ENCODE measurements at regions not wholly inside any gene's neighbourhood (a gene's known extent, or its start where the extent isn't known, plus 50 kb on each side); places are given as distances from the start of the nearest gene placed in this dataset.

DNA sequence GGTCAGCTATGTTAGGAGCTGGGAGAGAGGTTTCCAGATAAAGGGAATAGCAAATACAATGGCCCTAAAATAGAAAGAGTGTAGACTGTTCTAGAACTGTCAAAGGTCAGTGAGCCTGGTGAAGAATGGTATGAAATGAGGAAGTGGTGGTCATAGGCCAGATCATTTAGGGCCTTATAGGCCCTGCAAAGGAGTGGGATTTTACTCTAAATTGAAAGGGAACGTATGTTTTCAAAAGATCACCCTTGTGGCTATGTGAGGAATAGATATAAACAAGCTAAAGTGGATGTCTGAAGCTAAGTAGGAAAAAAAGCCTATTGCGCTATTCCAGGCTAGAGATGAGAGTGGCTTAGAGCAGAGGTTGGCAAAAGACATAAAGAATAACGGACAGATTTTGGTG lies 70.7 kb upstream of the TDRD3 start:
- no peak overlapping the region for H3K27ac Mint-ChIP-seq
- no peaks in the 10 kb centered on the region for H3K36me3 Mint-ChIP-seq (ENCODE audit: low read depth)
- H3K4me1 Mint-ChIP-seq = no peaks in the 10 kb centered on the region
- H3K4me3 Mint-ChIP-seq = no peak overlapping the region
- no peak for DNase-seq
- H3K9me3 Mint-ChIP-seq = peaks cover 2% of the 10 kb centered on the region
- TF ChIP-seq CTCF (IDR thresholded peaks at IDR 0.05) = no peak
- H3K27me3 Mint-ChIP-seq (ENCODE audit: low read depth, poor library complexity) = peaks cover 1% of the 10 kb centered on the region

DNA sequence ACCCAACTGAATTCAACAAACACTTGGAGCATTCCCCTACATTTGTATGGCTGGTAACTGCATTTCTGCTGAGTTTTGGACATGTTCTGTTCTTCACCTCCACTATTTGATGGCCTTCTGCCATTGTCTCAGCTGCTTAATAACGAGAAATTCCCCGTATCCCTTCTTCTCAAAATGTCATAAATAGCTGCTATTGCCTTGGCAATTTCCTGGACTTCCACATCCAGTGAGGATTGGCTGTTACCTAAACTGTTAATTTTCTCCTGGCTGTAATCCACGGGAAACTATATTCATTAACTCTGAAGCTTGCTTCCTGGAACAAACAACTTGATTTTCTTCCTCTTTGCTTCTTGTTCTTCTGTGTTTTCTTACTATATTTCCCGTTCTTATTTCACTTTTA lies 69.5 kb upstream of the TDRD3 start:
- no peak for TF ChIP-seq CTCF (IDR thresholded peaks at IDR 0.05)
- Mint-ChIP-seq H3K9me3 (no peaks in the 10 kb centered on the region), H3K27me3 (ENCODE audit: low read depth, poor library complexity) (no peaks in the 10 kb centered on the region), H3K4me1 (no peaks in the 10 kb centered on the region), H3K27ac (no peak overlapping the region), H3K4me3 (no peak overlapping the region), H3K36me3 (ENCODE audit: low read depth) (no peaks in the 10 kb centered on the region)
- DNase-seq = no peak

- H3K36me3 Mint-ChIP-seq (ENCODE audit: low read depth) = no peaks in the 10 kb centered on the region
- H3K27me3 Mint-ChIP-seq (ENCODE audit: low read depth, poor library complexity) = no peaks in the 10 kb centered on the region
- H3K4me1 Mint-ChIP-seq = no peaks in the 10 kb centered on the region
- H3K4me3 Mint-ChIP-seq = no peak overlapping the region
- H3K9me3 Mint-ChIP-seq = no peaks in the 10 kb centered on the region
- no peak for TF ChIP-seq CTCF (IDR thresholded peaks at IDR 0.05)
- no peak for DNase-seq
- no peak overlapping the region for H3K27ac Mint-ChIP-seq
These were observed 68.9 kb upstream of the TDRD3 start for GRCh38 chr13:60328073-60328472.

DNA sequence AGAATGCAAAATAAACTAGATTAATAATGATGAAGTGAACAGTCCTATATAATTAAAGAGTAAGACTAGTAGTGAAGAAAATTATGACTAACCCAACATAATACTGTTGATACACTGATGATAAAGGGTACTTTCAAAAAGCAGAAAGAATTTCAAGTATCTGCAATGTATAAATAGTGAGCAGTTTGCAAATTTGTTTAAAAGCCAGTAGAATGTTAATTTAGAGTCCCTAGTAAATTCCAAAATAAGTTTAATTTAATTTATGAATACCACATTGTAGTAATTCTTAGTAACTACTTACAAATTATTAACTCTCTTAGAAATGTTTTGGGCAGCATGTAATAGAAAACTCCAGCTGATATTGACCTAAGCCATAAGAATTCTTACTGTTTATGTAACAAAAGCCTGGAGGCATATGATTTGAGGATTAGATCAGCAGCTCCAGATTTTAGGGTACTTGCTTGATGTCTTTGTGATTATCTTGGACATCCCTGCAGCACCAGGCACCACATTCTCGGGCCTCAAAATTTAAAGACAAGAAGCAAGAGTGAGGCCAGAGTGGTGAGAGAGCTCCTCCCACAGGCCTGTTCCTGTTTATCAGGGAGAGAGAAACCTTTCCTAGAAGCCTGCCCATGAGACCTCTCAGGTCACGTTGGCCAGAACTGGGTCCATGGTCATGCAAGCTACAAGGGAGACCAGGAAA lies 67.6 kb upstream of the TDRD3 start:
- Mint-ChIP-seq H3K9me3 (peaks cover 3% of the 10 kb centered on the region), H3K4me3 (no peak overlapping the region), H3K27ac (no peak overlapping the region), H3K4me1 (no peaks in the 10 kb centered on the region), H3K36me3 (ENCODE audit: low read depth) (no peaks in the 10 kb centered on the region), H3K27me3 (ENCODE audit: low read depth, poor library complexity) (no peaks in the 10 kb centered on the region)
- peak; percentile 45 for DNase-seq
- TF ChIP-seq CTCF (IDR thresholded peaks at IDR 0.05) = peak; percentile 53

- TF ChIP-seq CTCF (IDR thresholded peaks at IDR 0.05) = no peak
- DNase-seq = no peak
- Mint-ChIP-seq H3K4me3 (no peak overlapping the region), H3K9me3 (peaks cover 3% of the 10 kb centered on the region), H3K4me1 (no peaks in the 10 kb centered on the region), H3K36me3 (ENCODE audit: low read depth) (no peaks in the 10 kb centered on the region), H3K27me3 (ENCODE audit: low read depth, poor library complexity) (no peaks in the 10 kb centered on the region), H3K27ac (no peak overlapping the region)
These were observed 65.6 kb upstream of the TDRD3 start for GRCh38 chr13:60331249-60332012.

DNA sequence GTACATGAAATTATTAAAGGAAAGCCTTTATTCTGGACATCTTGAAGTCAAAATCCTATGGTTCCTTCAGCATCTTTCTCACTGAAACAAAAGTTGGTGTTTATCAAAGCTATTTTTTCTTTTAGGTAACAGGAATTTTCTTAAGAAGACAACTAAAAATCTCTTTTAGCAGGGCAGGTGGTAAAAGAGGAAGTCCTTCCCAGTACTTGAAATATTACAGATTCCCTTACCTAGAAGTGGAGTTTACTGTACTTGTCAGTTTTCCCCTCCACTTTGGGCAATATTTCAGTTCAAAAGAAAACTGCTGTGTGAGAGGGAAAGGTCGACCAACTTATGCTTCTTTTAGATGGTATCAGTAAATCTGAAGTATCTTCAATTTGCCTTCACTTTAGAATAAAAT lies 64.3 kb upstream of the TDRD3 start:
- peaks cover under 1% of the 10 kb centered on the region for H3K27me3 Mint-ChIP-seq (ENCODE audit: low read depth, poor library complexity)
- no peak for TF ChIP-seq CTCF (IDR thresholded peaks at IDR 0.05)
- H3K27ac Mint-ChIP-seq = no peak overlapping the region
- H3K4me1 Mint-ChIP-seq = no peaks in the 10 kb centered on the region
- no peak for DNase-seq
- H3K9me3 Mint-ChIP-seq = peaks cover 3% of the 10 kb centered on the region
- no peaks in the 10 kb centered on the region for H3K36me3 Mint-ChIP-seq (ENCODE audit: low read depth)
- no peak overlapping the region for H3K4me3 Mint-ChIP-seq

Measured in nephron progenitor cell (in vitro differentiated cells).